HEK293 (cell line): ENCODE measurements at regions not wholly inside any gene's neighbourhood (a gene's known extent, or its start where the extent isn't known, plus 50 kb on each side); places are given as distances from the start of the nearest gene placed in this dataset.

Source experiments
- CTCF ChIA-PET: fragments of 350-600 bp; formaldehyde crosslinking; extraction: SDS; loops from one replicate; lab custom pipeline; 2021; ENCODE audit warnings: antibody characterized with exemption; lab: Yijun Ruan, JAX
- POLR2A ChIA-PET: fragments of 300-600 bp; formaldehyde crosslinking; extraction: SDS; loops from one replicate; lab custom pipeline; 2020; ENCODE audit warnings: antibody characterized with exemption, inconsistent platforms; lab: Yijun Ruan, JAX
- H3K27ac ChIP-seq: fragments of 200-500 bp; sonication (Bioruptor generic); 2 replicates; pipeline ENCODE4 v1.5.1; 2014; ENCODE audit warnings: low read depth, low read length, control low read depth, inconsistent platforms; ENCODE audit errors: extremely low read depth
- H3K36me3 ChIP-seq, 2 experiments: fragments of 200-500 bp in 1 of 2; sonication (Bioruptor generic) in 1 of 2; 1 replicate in 1 of 2; 2 replicates in 1 of 2; pipeline ENCODE4 v1.5.1; 2014 to 2017; ENCODE audit warnings: inconsistent platforms in 2 of 2, low read length in 2 of 2; ENCODE audit not compliant: control insufficient read depth in 2 of 2, insufficient read depth in 1 of 2
- H3K4me1 ChIP-seq: fragments of 200-500 bp; sonication (Bioruptor generic); 2 replicates; pipeline ENCODE4 v1.5.1; 2014; ENCODE audit warnings: mild to moderate bottlenecking, low read length, inconsistent platforms; ENCODE audit not compliant: control insufficient read depth, insufficient read depth
- H3K4me3 ChIP-seq: 2 replicates; pipeline ENCODE4 v1.5.1; 2011; ENCODE audit warnings: low read depth, mild to moderate bottlenecking, control low read depth, low read length, moderate library complexity
- H3K9me3 ChIP-seq: fragments of 200-500 bp; sonication (Bioruptor generic); 2 replicates; pipeline ENCODE4 v1.5.1; 2014; ENCODE audit warnings: low read depth, low read length, inconsistent platforms; ENCODE audit not compliant: control insufficient read depth, insufficient read depth
- BCL11A ChIP-seq: fragments of 450-650 bp; formaldehyde crosslinking; IDR thresholded peaks from 2 replicates; pipeline ENCODE4 v1.5.1; 2016; ENCODE audit warnings: low read depth, missing biosample characterization, missing genetic modification characterization
- EGR2 ChIP-seq: fragments of 450-650 bp; formaldehyde crosslinking; IDR thresholded peaks from 2 replicates; pipeline ENCODE4 v1.5.1; 2016; ENCODE audit warnings: low read depth, missing biosample characterization, missing genetic modification characterization
- GLI4 ChIP-seq: fragments of 450-650 bp; formaldehyde crosslinking; IDR thresholded peaks from 2 replicates; pipeline ENCODE4 v1.5.1; 2016; ENCODE audit warnings: missing biosample characterization, missing genetic modification characterization
- HOXC10 ChIP-seq: sonication (generic); formaldehyde crosslinking; IDR thresholded peaks from 2 replicates; pipeline ENCODE4 v1.8.1; 2023; ENCODE audit warnings: mild to moderate bottlenecking, missing genetic modification reagents
- KLF16 ChIP-seq: fragments of 450-650 bp; formaldehyde crosslinking; IDR thresholded peaks from 2 replicates; pipeline ENCODE4 v1.5.1; 2017; ENCODE audit warnings: missing biosample characterization, missing genetic modification characterization
- KLF7 ChIP-seq: fragments of 450-650 bp; formaldehyde crosslinking; IDR thresholded peaks from 2 replicates; pipeline ENCODE4 v1.5.1; 2016; ENCODE audit warnings: missing biosample characterization, missing genetic modification characterization, borderline replicate concordance
- MZF1 ChIP-seq: fragments of 450-650 bp; formaldehyde crosslinking; IDR thresholded peaks from 2 replicates; pipeline ENCODE4 v1.5.1; 2017; ENCODE audit warnings: missing biosample characterization, missing genetic modification characterization, borderline replicate concordance
- PRDM10 ChIP-seq: fragments of 450-650 bp; formaldehyde crosslinking; IDR thresholded peaks from 2 replicates; pipeline ENCODE4 v1.5.1; 2016; ENCODE audit warnings: missing biosample characterization, missing genetic modification characterization
- YY1 ChIP-seq: fragments of 450-650 bp; formaldehyde crosslinking; IDR thresholded peaks from 2 replicates; pipeline ENCODE4 v1.5.1; 2018; ENCODE audit warnings: missing biosample characterization, missing genetic modification characterization
- ZBTB49 ChIP-seq: fragments of 450-650 bp; formaldehyde crosslinking; IDR thresholded peaks from 2 replicates; pipeline ENCODE4 v1.5.1; 2016; ENCODE audit warnings: missing biosample characterization, missing genetic modification characterization, low read depth
- ZBTB8A ChIP-seq: fragments of 450-650 bp; formaldehyde crosslinking; IDR thresholded peaks from 2 replicates; pipeline ENCODE4 v1.5.1; 2016; ENCODE audit warnings: missing biosample characterization, missing genetic modification characterization
- ZNF114 ChIP-seq: fragments of 450-650 bp; formaldehyde crosslinking; IDR thresholded peaks from 2 replicates; pipeline ENCODE4 v1.5.0; 2017; ENCODE audit warnings: missing biosample characterization, missing genetic modification characterization
- ZNF184 ChIP-seq: fragments of 450-650 bp; IDR thresholded peaks from 2 replicates; pipeline ENCODE4 v1.5.1; 2018; ENCODE audit warnings: missing biosample characterization, mild to moderate bottlenecking, missing genetic modification characterization
- ZNF202 ChIP-seq: fragments of 450-650 bp; formaldehyde crosslinking; IDR thresholded peaks from 2 replicates; pipeline ENCODE4 v1.5.1; 2016; ENCODE audit warnings: missing biosample characterization, missing genetic modification characterization, borderline replicate concordance
- ZNF211 ChIP-seq: fragments of 450-650 bp; formaldehyde crosslinking; IDR thresholded peaks from 2 replicates; pipeline ENCODE4 v1.5.1; 2016; ENCODE audit warnings: low read depth, missing biosample characterization, missing genetic modification characterization
- ZNF239 ChIP-seq: fragments of 450-650 bp; formaldehyde crosslinking; IDR thresholded peaks from 2 replicates; pipeline ENCODE4 v1.5.1; 2016; ENCODE audit warnings: missing biosample characterization, missing genetic modification characterization
- ZNF266 ChIP-seq: fragments of 450-650 bp; formaldehyde crosslinking; IDR thresholded peaks from 2 replicates; pipeline ENCODE4 v1.5.1; 2016; ENCODE audit warnings: missing biosample characterization, missing genetic modification characterization, low read depth
- ZNF473 ChIP-seq: fragments of 450-650 bp; formaldehyde crosslinking; IDR thresholded peaks from 2 replicates; pipeline ENCODE4 v1.5.1; 2017; ENCODE audit warnings: missing biosample characterization, missing genetic modification characterization
- ZNF560 ChIP-seq: fragments of 450-650 bp; formaldehyde crosslinking; IDR thresholded peaks from 2 replicates; pipeline ENCODE4 v1.5.1; 2017; ENCODE audit warnings: missing biosample characterization, missing genetic modification characterization, borderline replicate concordance
- ZNF629 ChIP-seq: fragments of 450-650 bp; formaldehyde crosslinking; IDR thresholded peaks from 2 replicates; pipeline ENCODE4 v1.5.1; 2017; ENCODE audit warnings: missing biosample characterization, missing genetic modification characterization
- ZNF677 ChIP-seq: fragments of 450-650 bp; IDR thresholded peaks from 2 replicates; pipeline ENCODE4 v1.5.0; 2018; ENCODE audit warnings: missing biosample characterization, mild to moderate bottlenecking, missing genetic modification characterization, moderate library complexity
- ZNF692 ChIP-seq: fragments of 450-650 bp; formaldehyde crosslinking; IDR thresholded peaks from 2 replicates; pipeline ENCODE4 v1.5.1; 2016; ENCODE audit warnings: missing biosample characterization, missing genetic modification characterization
- ZNF707 ChIP-seq: fragments of 450-650 bp; formaldehyde crosslinking; IDR thresholded peaks from 2 replicates; pipeline ENCODE4 v1.5.1; 2016; ENCODE audit warnings: missing biosample characterization, missing genetic modification characterization
- ZNF76 ChIP-seq: fragments of 450-650 bp; formaldehyde crosslinking; IDR thresholded peaks from 2 replicates; pipeline ENCODE4; 2016; ENCODE audit warnings: low read depth, missing biosample characterization, missing genetic modification characterization, borderline replicate concordance
- ZNF791 ChIP-seq: fragments of 450-650 bp; formaldehyde crosslinking; IDR thresholded peaks from 2 replicates; pipeline ENCODE4 v1.5.1; 2016; ENCODE audit warnings: missing biosample characterization, missing genetic modification characterization

- TF ChIP-seq ZNF266 (tag by site-specific recombination), result no peak
- no peak for TF ChIP-seq ZNF202 (tag by site-specific recombination)
- no peak for TF ChIP-seq HOXC10 (CRISPR knock-in tag)
- TF ChIP-seq ZNF211, result no peak
- no peak for TF ChIP-seq ZNF560 (tag by site-specific recombination)
Measured at GRCh38 chr12:46907791-46908190, 82.0 kb upstream of the SLC38A4 start (continued).

- Histone ChIP-seq H3K9me3 (no peaks in the 10 kb centered on the region), H3K36me3 (no peaks in the 10 kb centered on the region), H3K27ac (no peak overlapping the region), H3K4me3 (no peak overlapping the region), H3K4me1 (no peaks in the 10 kb centered on the region)
- POLR2A ChIA-PET, result no interaction called here
- CTCF ChIA-PET, result interaction anchor here (1.0 kb wide), 1 partner anchor 11 kb away, joined by 6 read pairs; no protein-coding TSS in a partner anchor
- TF ChIP-seq ZNF473 (tag by site-specific recombination) (no peak), ZNF76 (tag by site-specific recombination) (no peak), GLI4 (no peak), ZNF692 (tag by site-specific recombination) (0 out of 2 replicates have a peak, but pooled peaks have one; percentile 37), ZNF629 (tag by site-specific recombination) (no peak)
Measured at GRCh38 chr12:46908236-46908935, 82.6 kb upstream of the SLC38A4 start.

GRCh38 chr12:46908936-46909635 is 83.3 kb upstream of the SLC38A4 start:
- Histone ChIP-seq H3K4me1 (no peaks in the 10 kb centered on the region), H3K27ac (no peak overlapping the region), H3K36me3 (no peaks in the 10 kb centered on the region), H3K4me3 (no peak overlapping the region), H3K9me3 (no peaks in the 10 kb centered on the region)
- POLR2A ChIA-PET, result no interaction called here
- CTCF ChIA-PET, result interaction anchor here (1.0 kb wide), 1 partner anchor 10 kb away, joined by 6 read pairs; no protein-coding TSS in a partner anchor
- TF ChIP-seq ZBTB8A (tag by site-specific recombination) (no peak), EGR2 (tag by site-specific recombination) (no peak), ZNF114 (no peak), MZF1 (tag by site-specific recombination) (no peak), YY1 (no peak), ZNF677 (tag by site-specific recombination) (no peak), ZNF184 (tag by site-specific recombination) (no peak), KLF16 (no peak), ZNF707 (no peak), ZNF239 (tag by site-specific recombination) (no peak), PRDM10 (tag by site-specific recombination) (no peak), KLF7 (tag by site-specific recombination) (no peak), ZNF560 (tag by site-specific recombination) (no peak), ZNF791 (tag by site-specific recombination) (no peak), ZBTB49 (no peak), BCL11A (no peak)
